T-helper 1 cell (primary cell): ENCODE measurements at regions not wholly inside any gene's neighbourhood (a gene's known extent, or its start where the extent isn't known, plus 50 kb on each side); places are given as distances from the start of the nearest gene placed in this dataset.
A peak's percentile ranks its signal among the peaks of the same experiment; 100 is the strongest.
"Not testable (repeated sequence)": the region's sequence is repeated elsewhere in the genome, so short reads cannot be mapped to it uniquely, and the experiment has no call there.

ENCODE experiments used
- DNase-seq, 5 donors: peaks; one replicate each; pipeline ENCODE4 v3.0.0-alpha.2; 2012 to 2020

GRCh38 chr12:97938031-97938430 lies 475.4 kb downstream of the RMST start:
- DNase-seq = no peak

- DNase-seq = no peak
Observed at GRCh38 chr12:97939156-97939555, 476.6 kb downstream of the RMST start.

- no peak for DNase-seq
Observed at GRCh38 chr12:97940105-97940504, 477.5 kb downstream of the RMST start.

GRCh38 chr12:97940629-97941028 lies 478.0 kb downstream of the RMST start:
- no peak for DNase-seq

GRCh38 chr12:97941686-97942354 lies 479.2 kb downstream of the RMST start:
- no peak for DNase-seq

- no peak for DNase-seq
Observed at GRCh38 chr12:97943359-97943758, 480.8 kb downstream of the RMST start.

- DNase-seq = no peak
Observed at GRCh38 chr12:97944576-97944975, 482.0 kb downstream of the RMST start.

- no peak for DNase-seq
Observed at GRCh38 chr12:97946701-97947100, 484.1 kb downstream of the RMST start.

GRCh38 chr12:97948591-97948990 lies 486.0 kb downstream of the RMST start:
- no peak for DNase-seq

- no peak for DNase-seq
Observed at GRCh38 chr12:97951239-97951638, 488.6 kb downstream of the RMST start.

- DNase-seq = no peak
Observed at GRCh38 chr12:97951717-97952116, 489.1 kb downstream of the RMST start.

GRCh38 chr12:97957109-97957508 lies 494.5 kb downstream of the RMST start:
- DNase-seq = no peak

GRCh38 chr12:97960225-97960624 lies 497.6 kb downstream of the RMST start:
- DNase-seq = no peak

GRCh38 chr12:97960741-97961608 lies 498.4 kb downstream of the RMST start:
- DNase-seq = peak in 1 of 5 donors; percentile 7

GRCh38 chr12:97967831-97968230 lies 505.2 kb downstream of the RMST start:
- DNase-seq = no peak

GRCh38 chr12:97968641-97969197 lies 506.1 kb downstream of the RMST start:
- no peak for DNase-seq

GRCh38 chr12:97977870-97978405 lies 515.3 kb downstream of the RMST start:
- no peak for DNase-seq

- DNase-seq = no peak
Observed at GRCh38 chr12:97982684-97983083, 520.1 kb downstream of the RMST start.

- no peak for DNase-seq
Observed at GRCh38 chr12:97983796-97984195, 521.2 kb downstream of the RMST start.

GRCh38 chr12:97984436-97984835 lies 521.8 kb downstream of the RMST start:
- DNase-seq = no peak

- no peak for DNase-seq
Observed at GRCh38 chr12:97984974-97985580, 522.5 kb downstream of the RMST start.

GRCh38 chr12:97985834-97986233 lies 523.2 kb downstream of the RMST start:
- DNase-seq = no peak

GRCh38 chr12:97988588-97988987 lies 526.0 kb downstream of the RMST start:
- not testable (repeated sequence) for DNase-seq
